ENCODE measurements at regions not wholly inside any gene's neighbourhood (a gene's known extent, or its start where the extent isn't known, plus 50 kb on each side); places are given as distances from the start of the nearest gene placed in this dataset.

DNA sequence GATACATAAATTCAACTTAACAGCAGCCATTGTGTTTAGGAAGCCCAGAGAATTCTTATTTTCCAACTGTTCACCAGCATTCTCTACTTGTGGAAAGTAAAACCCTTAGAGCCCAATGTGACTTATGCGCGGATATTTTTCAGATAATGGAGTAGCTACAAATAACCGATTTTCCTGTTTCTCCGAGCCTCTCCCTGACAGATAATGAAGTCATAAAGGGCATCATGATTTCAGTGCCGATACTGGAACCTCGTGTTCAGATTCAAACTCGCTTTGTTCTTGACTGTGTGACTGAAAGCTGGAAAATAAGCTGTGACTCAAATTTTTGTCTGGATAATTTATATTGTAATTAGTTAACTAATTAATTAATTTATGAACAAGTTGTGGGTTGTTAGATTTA lies 228.2 kb downstream of the VAPA start:
- no peak for TF ChIP-seq SUZ12 (IDR thresholded peaks at IDR 0.05; ENCODE audit: extremely low read depth, insufficient read depth, insufficient read length)
- TF ChIP-seq YY1 (IDR thresholded peaks at IDR 0.05; ENCODE audit: insufficient read depth, insufficient read length) = no peak
